HepG2 (cell line): ENCODE measurements at regions not wholly inside any gene's neighbourhood (a gene's known extent, or its start where the extent isn't known, plus 50 kb on each side); places are given as distances from the start of the nearest gene placed in this dataset.

Experiments used
- ATAC-seq: fragments of 200-7000 bp; cut with Tn5 transposase; 3 replicates; pipeline ENCODE4 v1.9.1; 2020; ENCODE audit warnings: mild to moderate bottlenecking, moderate library complexity
- BruUV-seq: library from RNA; stranded (reverse); fragments of 400-500 nt; replicated peaks from 2 replicates; lab custom pipeline; 2021; lab: Mats Ljungman, UMichigan
- CTCF ChIA-PET: fragments of 300-600 bp; formaldehyde crosslinking; extraction: SDS; loops from one replicate; lab custom pipeline; 2021; ENCODE audit warnings: low total read pairs, inconsistent platforms, low intra/inter-chr PET ratio; lab: Yijun Ruan, JAX
- POLR2A ChIA-PET: fragments of 350-600 bp; sonication (Branson Sonifier 250); formaldehyde crosslinking; loops from one replicate; lab custom pipeline; 2020; ENCODE audit warnings: antibody characterized with exemption, inconsistent platforms; lab: Yijun Ruan, JAX
- DNase-seq: peaks from one replicate; pipeline ENCODE4 v3.0.0-alpha.2; 2015; ENCODE audit warnings: low spot score
- FAIRE-seq: peaks from 3 replicates; lab custom pipeline; 2011; peaks lifted over from hg19 to GRCh38; lab: Jason Lieb, UNC
- H2AFZ ChIP-seq: one replicate; pipeline ENCODE4 v1.6.1; 2011; ENCODE audit warnings: low read length, inconsistent platforms
- H3K27ac ChIP-seq: fragments of 300-600 bp; 3 replicates; pipeline ENCODE4 v1.8.0; 2011; ENCODE audit warnings: mixed run types, mild to moderate bottlenecking, mixed read lengths, low read length, inconsistent platforms; ENCODE audit not compliant: insufficient read depth; ENCODE audit errors: extremely low read length
- H3K27me3 ChIP-seq, 2 experiments: fragments of 200-600 bp in 1 of 2; 2 replicates in 1 of 2; 3 replicates in 1 of 2; pipeline versions ENCODE4 v1.6.0 to v1.8.0; 2011; ENCODE audit warnings: low read length in 2 of 2, mild to moderate bottlenecking in 2 of 2, moderate library complexity in 2 of 2, inconsistent platforms in 1 of 2; ENCODE audit not compliant: insufficient read depth in 2 of 2, control insufficient read depth in 1 of 2
- H3K36me3 ChIP-seq, 2 experiments: fragments of 200-600 bp in 1 of 2; replicated peaks in 1 of 2; 2 replicates in 1 of 2; 3 replicates in 1 of 2; pipeline versions ENCODE4 v1.5.1 to v1.8.0; 2011; ENCODE audit warnings: low read length in 2 of 2, inconsistent platforms in 1 of 2; ENCODE audit not compliant: insufficient read depth in 2 of 2, control insufficient read depth in 1 of 2
- H3K4me1 ChIP-seq: 2 replicates; pipeline ENCODE4 v1.5.1; 2012; ENCODE audit warnings: low read length, inconsistent platforms; ENCODE audit not compliant: insufficient read depth
- H3K4me2 ChIP-seq: 2 replicates; pipeline ENCODE4 v1.6.0; 2011; ENCODE audit warnings: low read depth, low read length, inconsistent platforms
- H3K4me3 ChIP-seq, 3 experiments: fragments of 200-600 bp in 1 of 3; sonication (generic), shearing (Covaris generic) in 1 of 3; replicated peaks in 1 of 3; 2 replicates each; pipeline ENCODE4 v1.5.1; 2011 to 2016; ENCODE audit warnings: low read length in 3 of 3, inconsistent platforms in 2 of 3, low read depth in 2 of 3, mild to moderate bottlenecking in 2 of 3, control low read depth in 1 of 3, mixed read lengths in 1 of 3; ENCODE audit not compliant: insufficient read depth in 1 of 3
- H3K79me2 ChIP-seq: one replicate; pipeline ENCODE4 v1.6.1; 2011; ENCODE audit warnings: low read length, inconsistent platforms; ENCODE audit not compliant: insufficient read depth
- H3K9ac ChIP-seq: 2 replicates; pipeline ENCODE4 v1.6.0; 2011; ENCODE audit warnings: mild to moderate bottlenecking, low read depth, low read length, inconsistent platforms; ENCODE audit not compliant: insufficient read depth
- H3K9me3 ChIP-seq: 2 replicates; pipeline ENCODE4 v1.5.1; 2012; ENCODE audit warnings: mild to moderate bottlenecking, low read length
- H4K20me1 ChIP-seq: 2 replicates; pipeline ENCODE4 v1.6.0; 2011; ENCODE audit warnings: inconsistent platforms, mild to moderate bottlenecking, low read length, moderate library complexity; ENCODE audit not compliant: insufficient read depth
- CREB1 ChIP-seq, 2 experiments: fragments of 450-650 bp in 1 of 2; IDR thresholded peaks; 2 replicates each; pipeline ENCODE4 v1.6.1; 2016 to 2017; ENCODE audit warnings: control low read depth in 1 of 2, mild to moderate bottlenecking in 1 of 2, missing compliant biosample characterization in 1 of 2, missing genetic modification characterization in 1 of 2
- MIER3 ChIP-seq: IDR thresholded peaks from 2 replicates; pipeline ENCODE4 v1.6.1; 2016; ENCODE audit warnings: missing compliant biosample characterization, borderline replicate concordance
- SALL1 ChIP-seq: sonication (generic); formaldehyde crosslinking; IDR thresholded peaks from 2 replicates; pipeline ENCODE4 v1.8.0; 2022; ENCODE audit warnings: mild to moderate bottlenecking, missing genetic modification reagents
- TMF1 ChIP-seq: sonication (generic); formaldehyde crosslinking; IDR thresholded peaks from 2 replicates; pipeline ENCODE4 v1.8.1; 2022; ENCODE audit warnings: low read depth, missing genetic modification reagents
- WGBS: methylation state at CpG from one replicate; pipeline ENCODE4 v1.1.6; 2017; ENCODE audit warnings: low lambda C conversion rate; 5-methylcytosine and 5-hydroxymethylcytosine counted together
- in situ Hi-C: cut with HindIII; loops from 2 replicates; pipeline ENCODE4 v1.10.0; 2017; ENCODE audit warnings: low pct_unique_long_range_greater_than_20kb; ENCODE audit not compliant: extremely low pct_ligation_motif_present
- intact Hi-C: fragments of 100-400 bp; cut with micrococcal nuclease; formaldehyde crosslinking; loops from one replicate; pipeline ENCODE4 v1.10.0; 2022; ENCODE audit not compliant: unreplicated experiment

DNA sequence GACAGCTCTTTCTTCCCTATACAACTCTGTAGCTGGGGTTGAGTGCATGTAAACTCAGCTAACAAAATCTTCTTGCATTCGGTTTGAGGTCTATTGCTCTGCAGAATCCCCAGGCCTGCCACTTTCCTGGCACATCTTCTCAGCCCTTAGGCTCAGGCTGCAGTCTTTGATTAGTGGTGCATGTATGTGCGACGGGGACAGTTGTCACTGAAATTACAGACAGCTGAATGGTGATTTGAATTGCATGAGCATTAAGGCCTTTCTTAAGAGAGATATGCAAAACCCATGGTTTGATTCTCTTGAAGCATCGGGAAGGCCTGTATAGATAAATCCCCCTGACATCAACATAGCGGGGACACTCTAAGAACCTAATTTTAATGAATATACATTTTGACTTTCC lies 222.8 kb downstream of the CDH26 start:
- DNase-seq (no peak), FAIRE-seq (no peak), ATAC-seq (no peak)
- POLR2A ChIA-PET, result no interaction called here
- Histone ChIP-seq H3K4me1 (no peaks in the 10 kb centered on the region), H3K27ac (no peak overlapping the region), H3K9me3 (peaks cover 10% of the 10 kb centered on the region; the same call in 1 of the 2 replicates), H3K27me3 (no peaks in the 10 kb centered on the region), H3K4me3 (no peak overlapping the region), H2AFZ (no peak overlapping the region), H4K20me1 (no peaks in the 10 kb centered on the region), H3K36me3 (no peaks in the 10 kb centered on the region), H3K4me2 (no peak overlapping the region), H3K79me2 (no peaks in the 10 kb centered on the region), H3K9ac (no peak overlapping the region)
- 11% methylated on average over 5 of the region's 5 CpGs for WGBS
- in situ Hi-C loops, result no loop called here
- CTCF ChIA-PET, result no interaction called here
- no peak for TF ChIP-seq SALL1 (CRISPR knock-in tag)
- no peak for TF ChIP-seq MIER3 (CRISPR knock-in tag)
- TF ChIP-seq, all 625 proteins: peak for 0
- intact Hi-C loops, result no loop called here
- BruUV-seq, result no TSS peak

DNA sequence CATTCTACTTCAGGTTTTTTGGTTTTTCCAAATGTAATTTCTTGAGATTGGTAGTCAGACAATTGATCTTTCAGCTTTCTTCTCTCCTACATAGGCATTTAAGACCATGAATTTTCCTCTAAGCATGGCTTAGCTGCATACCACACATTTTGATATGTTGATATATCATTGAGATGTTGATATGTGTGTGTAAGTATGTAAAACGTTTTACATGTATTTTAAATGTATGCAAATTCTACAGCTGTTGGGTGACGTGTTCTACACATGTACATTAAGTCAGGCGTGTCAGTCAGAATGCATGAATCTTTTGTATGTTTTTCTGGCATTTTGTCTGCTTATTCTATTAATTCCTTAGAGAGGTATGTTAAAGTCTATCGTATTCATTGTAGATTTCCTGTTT lies 228.2 kb downstream of the CDH26 start:
- H3K4me1 ChIP-seq, result no peaks in the 10 kb centered on the region
- ChIA-PET POLR2A (no interaction called here), CTCF (no interaction called here)
- no peak overlapping the region for H3K9ac ChIP-seq
- in situ Hi-C loops, result no loop called here
- H3K27ac ChIP-seq, result no peak overlapping the region
- no peak overlapping the region for H3K4me2 ChIP-seq
- H3K9me3 ChIP-seq, result peaks cover 24% of the 10 kb centered on the region
- no peak for FAIRE-seq
- intact Hi-C loops, result no loop called here
- H3K79me2 ChIP-seq, result no peaks in the 10 kb centered on the region
- no TSS peak for BruUV-seq
- no peaks in the 10 kb centered on the region for H3K36me3 ChIP-seq
- no peaks in the 10 kb centered on the region for H4K20me1 ChIP-seq
- H2AFZ ChIP-seq, result no peak overlapping the region
- TF ChIP-seq CREB1 (IDR thresholded peaks at IDR 0.05) (peak; percentile 33; the same call in 1 of the 2 replicates), CREB1 (CRISPR knock-in tag; IDR thresholded peaks at IDR 0.05) (no peak), TMF1 (CRISPR knock-in tag) (no peak)
- no peak for ATAC-seq
- 7% methylated on average over 4 of the region's 4 CpGs for WGBS
- no peaks in the 10 kb centered on the region for H3K27me3 ChIP-seq
- H3K4me3 ChIP-seq, result no peak overlapping the region
- no peak for DNase-seq
